Suprapubic skin (tissue), 4 donors: ENCODE measurements at regions not wholly inside any gene's neighbourhood (a gene's known extent, or its start where the extent isn't known, plus 50 kb on each side); places are given as distances from the start of the nearest gene placed in this dataset.
"Not testable (repeated sequence)": the region's sequence is repeated elsewhere in the genome, so short reads cannot be mapped to it uniquely, and the experiment has no call there.

Experiments used
- DNase-seq, 2 donors: peaks; one replicate each; pipeline ENCODE4 v3.0.0-alpha.2; 2019; ENCODE audit warnings: low spot score in 2 of 2
- H3K27ac ChIP-seq: fragments of 200-600 bp; sonication (generic); one replicate; pipeline ENCODE4 v1.5.1; 2019
- H3K27me3 ChIP-seq: fragments of 200-600 bp; sonication (generic); one replicate; pipeline ENCODE4 v1.5.1; 2019
- H3K36me3 ChIP-seq: fragments of 200-600 bp; sonication (generic); one replicate; pipeline ENCODE4 v1.5.1; 2019
- H3K4me1 ChIP-seq: fragments of 200-600 bp; sonication (generic); one replicate; pipeline ENCODE4 v1.5.1; 2019
- H3K4me3 ChIP-seq: fragments of 200-600 bp; sonication (generic); one replicate; pipeline ENCODE4 v1.5.1; 2019; ENCODE audit warnings: mild to moderate bottlenecking
- H3K9me3 ChIP-seq: fragments of 200-600 bp; sonication (generic); one replicate; pipeline ENCODE4 v1.5.1; 2019
- CTCF ChIP-seq, 2 donors: fragments of 200-600 bp in 1 of 2; fragments of 450-650 bp in 1 of 2; sonication (generic) in 1 of 2; IDR thresholded peaks; one replicate each; pipeline ENCODE4 v1.5.1; 2016 to 2019; ENCODE audit warnings: antibody characterized with exemption in 2 of 2, mild to moderate bottlenecking in 1 of 2, moderate library complexity in 1 of 2
- EP300 ChIP-seq: sonication (generic); formaldehyde crosslinking; IDR thresholded peaks from one replicate; pipeline ENCODE4 v1.6.1; 2017; ENCODE audit warnings: antibody characterized with exemption
- POLR2A ChIP-seq, 2 donors: fragments of 450-650 bp; IDR thresholded peaks; one replicate each; pipeline ENCODE4 v1.6.1; 2017; ENCODE audit warnings: antibody characterized with exemption in 2 of 2, mild to moderate bottlenecking in 2 of 2, moderate library complexity in 2 of 2
- POLR2AphosphoS5 ChIP-seq, 3 donors: sonication (generic); formaldehyde crosslinking; IDR thresholded peaks; one replicate each; pipeline ENCODE4 v1.6.1; 2017; ENCODE audit warnings: antibody characterized with exemption in 3 of 3
- WGBS: methylation state at CpG from one replicate; pipeline ENCODE4 v1.1.5; 2018; 5-methylcytosine and 5-hydroxymethylcytosine counted together

GRCh38 chr1:19024532-19024931, 68.1 kb upstream of the IFFO2 start:
- 93% methylated on average over 4 of the region's 4 CpGs for WGBS
- no peak overlapping the region for H3K4me3 ChIP-seq
- DNase-seq, result no peak

GRCh38 chr1:19023787-19024186, 67.3 kb upstream of the IFFO2 start:
- no peak overlapping the region for H3K27ac ChIP-seq
- H3K4me1 ChIP-seq, result peaks cover 10% of the 10 kb centered on the region
- TF ChIP-seq POLR2A (IDR thresholded peaks at IDR 0.05) (no peak), POLR2AphosphoS5 (IDR thresholded peaks at IDR 0.05) (no peak), EP300 (no peak), CTCF (IDR thresholded peaks at IDR 0.05) (no peak)
- no peaks in the 10 kb centered on the region for H3K27me3 ChIP-seq
- 98% methylated on average over 2 of the region's 2 CpGs for WGBS
- no peaks in the 10 kb centered on the region for H3K9me3 ChIP-seq
- DNase-seq, result no peak
- H3K4me3 ChIP-seq, result no peak overlapping the region
- H3K36me3 ChIP-seq, result no peaks in the 10 kb centered on the region

More at GRCh38 chr1:19024532-19024931, 68.1 kb upstream of the IFFO2 start:
- TF ChIP-seq EP300 (no peak), POLR2A (IDR thresholded peaks at IDR 0.05) (no peak), POLR2AphosphoS5 (IDR thresholded peaks at IDR 0.05) (no peak), CTCF (IDR thresholded peaks at IDR 0.05) (no peak)
- H3K27me3 ChIP-seq, result peaks cover 5% of the 10 kb centered on the region
- no peaks in the 10 kb centered on the region for H3K36me3 ChIP-seq
- H3K4me1 ChIP-seq, result peaks cover 17% of the 10 kb centered on the region
- no peak overlapping the region for H3K27ac ChIP-seq
- H3K9me3 ChIP-seq, result no peaks in the 10 kb centered on the region

- no peak overlapping the region for H3K4me3 ChIP-seq
- H3K27ac ChIP-seq, result no peak overlapping the region
- H3K4me1 ChIP-seq, result no peaks in the 10 kb centered on the region
- no peaks in the 10 kb centered on the region for H3K9me3 ChIP-seq
- TF ChIP-seq POLR2A (IDR thresholded peaks at IDR 0.05) (no peak), POLR2AphosphoS5 (IDR thresholded peaks at IDR 0.05) (no peak), CTCF (IDR thresholded peaks at IDR 0.05) (no peak), EP300 (no peak)
- 44% methylated on average over 2 of the region's 2 CpGs for WGBS
- DNase-seq, result no peak
- no peaks in the 10 kb centered on the region for H3K36me3 ChIP-seq
- H3K27me3 ChIP-seq, result no peaks in the 10 kb centered on the region
Observed at GRCh38 chr1:19021845-19022244, 65.4 kb upstream of the IFFO2 start.

GRCh38 chr1:19019288-19019687, 62.8 kb upstream of the IFFO2 start:
- not testable (repeated sequence) for H3K9me3 ChIP-seq, H3K27me3 ChIP-seq, H3K4me3 ChIP-seq, H3K27ac ChIP-seq, DNase-seq, H3K4me1 ChIP-seq, H3K36me3 ChIP-seq
- 99% methylated on average over 4 of the region's 4 CpGs for WGBS

- Histone ChIP-seq H3K27ac (no peak overlapping the region), H3K4me1 (peaks cover 18% of the 10 kb centered on the region), H3K4me3 (no peak overlapping the region), H3K27me3 (no peaks in the 10 kb centered on the region), H3K36me3 (no peaks in the 10 kb centered on the region), H3K9me3 (no peaks in the 10 kb centered on the region)
- WGBS, result 56% methylated on average over 6 of the region's 6 CpGs
- DNase-seq, result no peak
- TF ChIP-seq POLR2A (IDR thresholded peaks at IDR 0.05) (no peak), POLR2AphosphoS5 (IDR thresholded peaks at IDR 0.05) (no peak), EP300 (no peak), CTCF (IDR thresholded peaks at IDR 0.05) (no peak)
Observed at GRCh38 chr1:19015476-19015875, 59.0 kb upstream of the IFFO2 start.

- H3K9me3 ChIP-seq, result no peaks in the 10 kb centered on the region
- TF ChIP-seq POLR2AphosphoS5 (IDR thresholded peaks at IDR 0.05) (no peak), POLR2A (IDR thresholded peaks at IDR 0.05) (no peak), CTCF (IDR thresholded peaks at IDR 0.05) (no peak), EP300 (no peak)
- 85% methylated on average over 7 of the region's 7 CpGs for WGBS
- H3K36me3 ChIP-seq, result no peaks in the 10 kb centered on the region
- H3K27me3 ChIP-seq, result no peaks in the 10 kb centered on the region
- no peak overlapping the region for H3K27ac ChIP-seq
- H3K4me1 ChIP-seq, result peaks cover 23% of the 10 kb centered on the region
- H3K4me3 ChIP-seq, result no peak overlapping the region
- DNase-seq, result no peak
Observed at GRCh38 chr1:19014765-19015164, 58.3 kb upstream of the IFFO2 start.
